ENCODE measurements at regions not wholly inside any gene's neighbourhood (a gene's known extent, or its start where the extent isn't known, plus 50 kb on each side); places are given as distances from the start of the nearest gene placed in this dataset.

DNA sequence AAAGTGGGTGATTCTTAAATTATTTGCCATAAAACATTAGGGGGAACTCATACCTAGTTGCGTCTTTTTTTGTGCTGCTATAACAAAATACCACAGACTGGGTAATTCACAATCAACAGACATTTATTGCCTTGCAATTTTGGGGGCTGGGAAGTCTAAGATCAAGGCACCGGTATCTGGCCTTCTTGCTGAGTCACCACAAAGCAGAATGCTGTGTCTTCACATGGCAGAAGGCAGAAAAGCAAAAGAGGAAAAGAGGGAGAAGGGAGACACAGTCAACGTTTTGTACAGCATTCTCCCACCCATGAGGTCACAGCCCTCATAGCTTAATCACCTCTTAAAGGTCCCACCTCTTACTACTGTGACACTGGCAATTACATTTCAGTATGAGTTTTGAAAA, 291.0 kb downstream of the CHRM3 start:
- peaks cover 13% of the 10 kb centered on the region for H3K27me3 Mint-ChIP-seq
- DNase-seq, result no peak
- H3K4me1 Mint-ChIP-seq, result no peaks in the 10 kb centered on the region
- ATAC-seq, result no peak
- no peak overlapping the region for H3K27ac Mint-ChIP-seq
- H3K4me3 Mint-ChIP-seq, result no peak overlapping the region
- H3K9me3 ChIP-seq (ENCODE audit: control insufficient read depth, low read length, poor library complexity, severe bottlenecking), result no peaks in the 10 kb centered on the region
- H3K36me3 Mint-ChIP-seq (ENCODE audit: low read depth), result no peaks in the 10 kb centered on the region

DNA sequence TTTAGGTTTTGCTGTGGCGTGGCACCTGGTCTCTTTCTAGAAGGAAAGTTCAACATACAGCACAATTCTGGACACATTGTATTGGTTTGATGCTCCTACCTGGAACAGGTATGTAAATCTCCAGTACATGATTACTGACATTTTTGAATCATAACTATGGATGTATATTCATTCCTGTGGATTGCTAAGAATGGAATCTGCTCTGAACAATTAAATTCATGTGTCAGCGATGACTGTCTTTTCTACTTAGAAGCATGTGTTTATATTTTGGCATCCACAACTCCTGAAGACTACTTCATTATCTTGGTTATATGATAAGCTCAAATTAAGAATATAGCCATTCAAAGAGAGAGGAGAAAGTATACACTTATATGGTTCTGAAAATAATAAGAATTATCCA, 291.8 kb downstream of the CHRM3 start:
- no peaks in the 10 kb centered on the region for H3K36me3 Mint-ChIP-seq (ENCODE audit: low read depth)
- DNase-seq, result no peak
- no peak overlapping the region for H3K27ac Mint-ChIP-seq
- no peak for ATAC-seq
- peaks cover 10% of the 10 kb centered on the region for H3K27me3 Mint-ChIP-seq
- no peaks in the 10 kb centered on the region for H3K4me1 Mint-ChIP-seq
- H3K9me3 ChIP-seq (ENCODE audit: control insufficient read depth, low read length, poor library complexity, severe bottlenecking), result no peaks in the 10 kb centered on the region
- no peak overlapping the region for H3K4me3 Mint-ChIP-seq

DNA sequence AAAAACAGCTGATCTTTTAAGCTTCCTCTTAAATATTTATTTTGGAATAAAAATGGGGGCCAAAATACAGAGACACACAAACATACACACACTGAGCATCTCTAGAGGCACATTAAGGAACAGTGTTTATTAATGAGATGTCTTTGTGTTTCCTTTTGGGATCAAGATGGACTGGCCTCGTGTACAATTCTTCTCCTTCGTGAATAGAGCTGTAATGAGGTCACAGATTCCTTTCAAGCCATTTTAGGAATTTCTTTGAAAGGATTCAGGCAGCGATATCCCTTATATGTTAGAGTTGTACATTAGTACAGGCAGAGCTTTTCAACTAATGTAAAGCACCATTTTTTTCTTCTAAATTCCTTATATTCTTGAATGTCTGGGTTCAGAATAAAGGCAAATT, 295.7 kb downstream of the CHRM3 start:
- no peaks in the 10 kb centered on the region for H3K27me3 Mint-ChIP-seq

DNA sequence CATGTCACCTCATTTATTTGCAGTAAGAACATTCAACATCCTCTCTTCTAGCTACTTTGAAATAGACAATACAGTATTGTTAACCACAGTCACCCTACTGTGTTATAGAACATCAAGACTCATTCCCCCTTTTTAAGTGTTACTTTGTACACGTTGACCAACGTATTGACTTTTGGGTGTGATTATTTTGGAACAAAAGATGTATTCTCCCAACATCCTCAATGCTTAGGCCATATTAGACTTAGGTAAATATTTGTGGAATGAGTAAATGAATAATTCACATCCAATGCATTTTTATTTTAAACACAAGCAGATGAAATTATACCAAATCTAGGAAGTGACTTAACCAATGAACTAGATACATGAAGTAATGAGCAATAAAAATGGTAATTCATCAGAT, 296.6 kb downstream of the CHRM3 start:
- H3K27ac Mint-ChIP-seq, result no peak overlapping the region
- no peaks in the 10 kb centered on the region for H3K27me3 Mint-ChIP-seq
- ATAC-seq (no peak), DNase-seq (no peak)
- H3K4me1 Mint-ChIP-seq, result no peaks in the 10 kb centered on the region
- H3K4me3 Mint-ChIP-seq, result no peak overlapping the region
- H3K36me3 Mint-ChIP-seq (ENCODE audit: low read depth), result no peaks in the 10 kb centered on the region
- H3K9me3 ChIP-seq (ENCODE audit: control insufficient read depth, low read length, poor library complexity, severe bottlenecking), result no peaks in the 10 kb centered on the region

More for the DNA sequence above, 295.7 kb downstream of the CHRM3 start:
- Mint-ChIP-seq H3K4me3 (no peak overlapping the region), H3K36me3 (ENCODE audit: low read depth) (no peaks in the 10 kb centered on the region), H3K27ac (no peak overlapping the region), H3K4me1 (no peaks in the 10 kb centered on the region)
- ATAC-seq (no peak), DNase-seq (no peak)
- no peaks in the 10 kb centered on the region for H3K9me3 ChIP-seq (ENCODE audit: control insufficient read depth, low read length, poor library complexity, severe bottlenecking)

DNA sequence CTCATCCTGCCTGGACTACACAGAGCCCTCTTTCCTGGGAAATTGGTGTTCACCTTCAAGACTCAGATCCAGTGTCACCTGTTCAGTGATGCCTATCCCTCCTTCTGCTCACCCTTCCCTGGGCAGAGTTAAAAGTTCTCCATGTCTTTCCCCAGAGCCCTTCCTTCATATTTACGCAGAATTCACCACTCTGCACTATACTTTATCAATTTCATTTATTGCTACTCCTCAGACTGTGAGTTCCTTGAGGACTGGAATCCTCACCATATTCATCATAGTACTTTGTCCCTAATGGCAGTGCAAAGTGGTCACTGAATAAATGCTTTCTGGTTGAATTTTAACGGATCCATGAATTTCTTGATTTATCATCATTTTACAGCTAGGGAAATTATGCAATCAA, 300.0 kb downstream of the CHRM3 start:
- no peaks in the 10 kb centered on the region for H3K9me3 ChIP-seq (ENCODE audit: control insufficient read depth, low read length, poor library complexity, severe bottlenecking)
- H3K27me3 Mint-ChIP-seq, result no peaks in the 10 kb centered on the region
- ATAC-seq (no peak), DNase-seq (no peak)
- no peak overlapping the region for H3K4me3 Mint-ChIP-seq
- no peaks in the 10 kb centered on the region for H3K4me1 Mint-ChIP-seq
- H3K27ac Mint-ChIP-seq, result no peak overlapping the region
- H3K36me3 Mint-ChIP-seq (ENCODE audit: low read depth), result no peaks in the 10 kb centered on the region

DNA sequence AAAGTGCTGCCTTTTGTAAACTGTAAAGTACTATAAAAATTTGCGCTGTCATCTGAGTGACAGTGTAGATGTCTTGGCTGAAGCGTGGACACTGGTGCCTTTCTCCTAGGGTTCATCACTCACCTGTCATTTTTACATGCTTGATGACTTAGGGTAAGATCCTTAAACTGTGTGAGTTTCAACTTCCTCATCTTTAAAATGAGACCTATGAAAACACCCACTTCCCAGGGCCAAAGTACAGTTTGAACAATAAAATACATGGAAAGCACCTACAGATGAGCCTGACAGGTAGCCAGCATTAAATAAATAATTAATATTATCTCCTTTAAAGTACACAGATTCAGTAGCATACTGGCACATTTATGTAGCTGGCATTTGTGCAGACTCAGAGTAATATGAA, 309.9 kb downstream of the CHRM3 start:
- no peak for ATAC-seq
- Mint-ChIP-seq H3K27me3 (no peaks in the 10 kb centered on the region), H3K4me3 (no peak overlapping the region), H3K27ac (no peak overlapping the region), H3K36me3 (ENCODE audit: low read depth) (no peaks in the 10 kb centered on the region), H3K4me1 (no peaks in the 10 kb centered on the region)
- no peak for DNase-seq
- no peaks in the 10 kb centered on the region for H3K9me3 ChIP-seq (ENCODE audit: control insufficient read depth, low read length, poor library complexity, severe bottlenecking)

DNA sequence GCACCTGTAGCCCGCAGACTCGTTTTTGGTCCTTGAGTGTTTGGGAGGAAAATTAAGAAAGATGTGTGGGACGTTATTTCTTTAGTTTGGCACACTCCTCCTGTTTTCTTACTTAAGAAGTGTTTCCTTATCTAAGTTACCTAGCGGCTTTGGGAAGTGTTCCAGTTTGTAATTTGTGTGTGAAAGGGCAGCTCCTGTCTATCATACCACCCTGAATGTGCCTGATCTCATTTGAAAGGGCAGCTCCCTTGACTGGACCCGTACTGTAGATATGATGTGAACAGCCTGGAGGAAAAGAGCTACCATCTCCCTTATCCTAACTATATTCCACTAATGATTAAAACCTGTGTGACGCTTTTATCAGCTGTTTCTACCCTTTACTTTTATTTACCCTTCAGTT, 314.3 kb downstream of the CHRM3 start:
- no peak overlapping the region for H3K27ac Mint-ChIP-seq
- no peak overlapping the region for H3K4me3 Mint-ChIP-seq
- ATAC-seq (no peak), DNase-seq (no peak)
- H3K27me3 Mint-ChIP-seq, result no peaks in the 10 kb centered on the region
- no peaks in the 10 kb centered on the region for H3K4me1 Mint-ChIP-seq
- H3K9me3 ChIP-seq (ENCODE audit: control insufficient read depth, low read length, poor library complexity, severe bottlenecking), result no peaks in the 10 kb centered on the region
- H3K36me3 Mint-ChIP-seq (ENCODE audit: low read depth), result peaks cover 3% of the 10 kb centered on the region

DNA sequence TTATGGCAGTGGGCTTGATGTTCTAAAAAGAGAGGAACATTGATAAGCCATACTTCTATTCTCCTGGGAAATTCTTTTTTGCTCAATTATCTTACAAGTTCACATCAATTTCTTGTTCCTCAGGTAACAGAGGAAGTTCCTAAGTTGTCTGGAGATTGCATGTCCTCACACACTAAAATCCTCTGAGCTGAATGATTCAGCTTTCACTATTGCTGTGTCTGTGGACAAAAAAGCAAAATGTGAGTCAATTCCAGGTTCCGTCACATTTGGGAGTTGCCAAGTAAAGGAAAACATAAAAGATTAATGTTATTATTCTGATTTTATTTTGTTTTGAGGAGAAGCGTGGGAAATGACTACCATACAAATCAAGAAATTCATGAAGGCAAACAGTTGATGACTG, 316.7 kb downstream of the CHRM3 start:
- no peak for ATAC-seq
- Mint-ChIP-seq H3K27me3 (no peaks in the 10 kb centered on the region), H3K27ac (no peak overlapping the region), H3K4me1 (no peaks in the 10 kb centered on the region), H3K4me3 (no peak overlapping the region), H3K36me3 (ENCODE audit: low read depth) (peaks cover 7% of the 10 kb centered on the region)
- no peak for DNase-seq
- no peaks in the 10 kb centered on the region for H3K9me3 ChIP-seq (ENCODE audit: control insufficient read depth, low read length, poor library complexity, severe bottlenecking)

DNA sequence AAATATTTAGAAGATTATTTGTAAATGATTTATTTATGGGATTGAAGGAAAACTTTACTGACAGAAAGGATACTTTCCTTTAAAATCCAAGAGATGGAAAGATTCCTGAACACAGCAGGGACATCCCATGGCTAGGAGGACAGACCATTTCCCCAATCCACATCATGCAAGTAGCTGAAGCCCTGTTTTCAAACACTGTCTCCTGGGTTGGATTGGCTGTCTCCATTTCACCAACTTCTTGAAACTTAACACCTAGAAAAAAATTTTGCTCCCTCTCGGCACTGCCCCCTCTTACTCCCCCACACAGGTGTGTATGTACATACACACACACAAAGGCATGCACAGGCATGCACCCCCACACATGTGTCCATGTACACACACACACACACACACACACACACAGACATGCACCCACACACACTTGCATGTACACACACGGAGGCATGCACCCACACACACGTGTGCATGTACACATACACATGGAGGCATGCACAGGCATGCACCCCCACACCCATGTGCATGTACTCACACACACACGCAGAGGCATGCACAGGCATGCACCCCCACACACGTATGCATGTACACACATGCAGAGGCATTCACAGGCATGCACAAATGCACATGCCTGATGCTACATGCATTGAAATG, 320.0 kb downstream of the CHRM3 start:
- peaks cover 6% of the 10 kb centered on the region for H3K4me1 Mint-ChIP-seq
- H3K27ac Mint-ChIP-seq, result peak overlapping the region; percentile 44
- ATAC-seq (no peak), DNase-seq (no peak)
- H3K27me3 Mint-ChIP-seq, result no peaks in the 10 kb centered on the region
- peaks cover 7% of the 10 kb centered on the region for H3K36me3 Mint-ChIP-seq (ENCODE audit: low read depth)
- H3K9me3 ChIP-seq (ENCODE audit: control insufficient read depth, low read length, poor library complexity, severe bottlenecking), result no peaks in the 10 kb centered on the region
- no peak overlapping the region for H3K4me3 Mint-ChIP-seq

DNA sequence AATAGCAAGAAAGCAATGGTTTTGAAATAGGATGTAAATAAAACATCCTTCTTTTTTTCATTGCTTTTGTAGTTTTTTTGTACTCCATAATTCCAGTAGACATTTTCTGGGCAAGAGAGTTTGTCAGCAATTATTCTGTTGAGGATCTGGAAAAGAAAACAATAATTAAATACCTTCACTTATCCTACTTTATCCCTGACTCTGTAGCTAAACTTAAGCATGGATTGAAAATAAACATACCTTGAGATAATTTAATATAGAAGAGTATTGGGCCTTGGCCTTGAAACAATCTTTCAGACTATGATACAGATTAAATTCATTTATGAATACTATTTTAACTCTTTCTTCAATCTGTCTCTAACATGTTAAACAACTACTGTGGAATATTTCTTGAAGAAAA, 321.2 kb downstream of the CHRM3 start:
- DNase-seq (no peak), ATAC-seq (no peak)
- Mint-ChIP-seq H3K27ac (no peak overlapping the region), H3K4me1 (peaks cover 10% of the 10 kb centered on the region), H3K4me3 (no peak overlapping the region), H3K27me3 (no peaks in the 10 kb centered on the region), H3K36me3 (ENCODE audit: low read depth) (peaks cover 10% of the 10 kb centered on the region)
- no peaks in the 10 kb centered on the region for H3K9me3 ChIP-seq (ENCODE audit: control insufficient read depth, low read length, poor library complexity, severe bottlenecking)

DNA sequence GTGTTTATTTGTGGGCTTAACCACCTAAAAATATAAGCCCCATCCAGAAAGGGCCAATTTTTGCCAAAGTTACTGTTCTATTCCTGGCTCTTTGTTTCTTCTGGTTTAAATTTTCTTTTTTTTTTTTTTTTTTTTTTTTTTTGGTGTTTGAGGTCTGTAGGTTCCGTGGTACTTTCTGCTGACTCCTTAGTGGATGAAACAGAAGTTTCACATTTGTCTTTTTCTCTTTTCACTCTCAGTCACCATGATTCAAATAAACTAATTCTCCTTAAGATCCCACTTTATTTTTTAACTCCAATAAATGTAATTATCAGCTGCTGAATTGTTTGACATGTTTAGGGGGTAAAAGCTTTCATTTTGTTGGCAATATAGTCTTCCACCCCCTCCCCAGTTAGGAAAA, 322.3 kb downstream of the CHRM3 start:
- Mint-ChIP-seq H3K4me3 (no peak overlapping the region), H3K27ac (peak overlapping the region; percentile 54), H3K36me3 (ENCODE audit: low read depth) (peaks cover 10% of the 10 kb centered on the region)

DNA sequence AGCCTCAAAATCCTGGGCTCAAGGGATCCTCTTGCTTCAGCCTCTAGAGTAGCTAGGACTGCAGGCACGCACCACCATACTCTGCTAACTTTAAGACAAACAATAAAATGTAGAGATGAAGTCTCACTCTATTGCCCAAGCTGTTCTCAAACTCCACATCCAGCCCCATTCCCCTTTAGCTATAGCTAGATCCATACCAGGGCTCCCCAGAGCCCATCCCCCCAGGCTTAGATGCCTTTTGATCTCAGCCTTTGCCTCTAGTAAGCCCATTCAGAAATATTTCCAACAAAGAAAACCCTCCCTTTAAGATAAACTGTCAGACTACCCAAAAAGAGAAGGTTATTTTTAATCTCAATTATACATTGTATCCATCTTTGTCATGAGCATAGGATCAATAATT, 325.4 kb downstream of the CHRM3 start:
- Mint-ChIP-seq H3K4me3 (no peak overlapping the region), H3K27me3 (no peaks in the 10 kb centered on the region), H3K4me1 (peaks cover 10% of the 10 kb centered on the region), H3K36me3 (ENCODE audit: low read depth) (peaks cover 3% of the 10 kb centered on the region), H3K27ac (no peak overlapping the region)
- ATAC-seq (no peak), DNase-seq (no peak)
- H3K9me3 ChIP-seq (ENCODE audit: control insufficient read depth, low read length, poor library complexity, severe bottlenecking), result no peaks in the 10 kb centered on the region

More for the DNA sequence above, 322.3 kb downstream of the CHRM3 start:
- H3K9me3 ChIP-seq (ENCODE audit: control insufficient read depth, low read length, poor library complexity, severe bottlenecking), result no peaks in the 10 kb centered on the region
- no peak for DNase-seq
- peaks cover 10% of the 10 kb centered on the region for H3K4me1 Mint-ChIP-seq
- no peak for ATAC-seq
- H3K27me3 Mint-ChIP-seq, result no peaks in the 10 kb centered on the region

DNA sequence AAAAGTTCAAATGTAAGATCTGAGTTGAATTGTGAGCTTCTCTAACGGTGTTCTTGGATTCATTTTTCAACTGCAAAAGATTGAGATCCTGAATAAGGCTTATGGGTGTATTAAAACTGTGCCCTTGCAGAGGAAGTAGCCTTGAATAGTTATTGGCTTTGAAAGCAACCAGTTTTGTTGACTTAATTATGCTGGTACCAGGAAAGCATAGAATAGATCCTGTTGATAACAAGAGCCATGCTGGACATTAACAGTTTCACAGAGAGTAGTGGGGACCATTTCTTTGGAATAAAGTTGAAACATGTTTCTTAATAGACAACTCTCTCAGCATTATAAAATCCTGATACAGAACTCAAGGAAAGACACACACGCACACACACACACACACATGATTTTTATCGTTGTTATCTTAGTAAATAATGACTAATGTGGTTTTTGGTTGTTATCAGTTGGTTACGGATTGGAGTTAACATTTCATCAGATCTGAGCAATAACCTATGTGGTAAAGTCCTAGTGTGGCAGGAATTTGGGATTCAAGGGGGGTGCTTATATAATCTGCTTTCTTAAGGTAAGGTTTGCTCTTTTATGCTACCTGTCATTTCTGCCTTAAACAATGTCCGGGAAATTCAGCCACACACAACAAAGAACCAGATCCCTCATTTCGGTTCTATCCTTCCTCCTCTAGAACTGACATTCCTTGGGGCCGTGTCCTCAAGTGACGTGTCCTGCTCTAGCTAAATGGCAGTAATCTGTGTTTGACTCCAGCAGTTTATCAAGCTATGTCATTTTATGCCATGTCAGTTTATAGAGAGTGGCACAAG, 330.9 kb downstream of the CHRM3 start:
- DNase-seq (no peak), ATAC-seq (peak; percentile 7)
- H3K9me3 ChIP-seq (ENCODE audit: control insufficient read depth, low read length, poor library complexity, severe bottlenecking), result no peaks in the 10 kb centered on the region
- peaks cover 34% of the 10 kb centered on the region for H3K4me1 Mint-ChIP-seq
- no peak overlapping the region for H3K27ac Mint-ChIP-seq
- no peaks in the 10 kb centered on the region for H3K36me3 Mint-ChIP-seq (ENCODE audit: low read depth)
- peak overlapping the region; percentile 93 for H3K4me3 Mint-ChIP-seq
- no peaks in the 10 kb centered on the region for H3K27me3 Mint-ChIP-seq

DNA sequence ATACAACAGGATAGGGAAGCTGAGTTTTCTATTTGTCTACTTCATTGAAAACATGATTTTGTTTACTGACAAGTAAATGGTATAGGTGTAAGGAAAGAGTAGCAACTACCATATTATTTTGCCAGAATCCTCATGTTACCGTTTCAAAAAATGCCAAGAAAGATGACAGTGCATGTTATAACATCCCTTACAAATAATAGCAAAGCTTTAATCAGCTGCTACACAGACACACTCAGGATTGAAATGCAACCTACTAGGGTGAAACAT, 331.5 kb downstream of the CHRM3 start:
- Mint-ChIP-seq H3K4me1 (peaks cover 35% of the 10 kb centered on the region), H3K4me3 (peak overlapping the region; percentile 93)
- DNase-seq, result no peak

More for the DNA sequence above, 331.5 kb downstream of the CHRM3 start:
- H3K9me3 ChIP-seq (ENCODE audit: control insufficient read depth, low read length, poor library complexity, severe bottlenecking), result no peaks in the 10 kb centered on the region
- no peaks in the 10 kb centered on the region for H3K27me3 Mint-ChIP-seq
- no peaks in the 10 kb centered on the region for H3K36me3 Mint-ChIP-seq (ENCODE audit: low read depth)
- H3K27ac Mint-ChIP-seq, result no peak overlapping the region
- ATAC-seq, result no peak

All from T-helper 17 cell (primary cell).